Liver (tissue), 3 donors: ENCODE measurements at regions not wholly inside any gene's neighbourhood (a gene's known extent, or its start where the extent isn't known, plus 50 kb on each side); places are given as distances from the start of the nearest gene placed in this dataset.

Experiments
- CTCF ChIP-seq: fragments of 150-350 bp; IDR thresholded peaks from 2 replicates; pipeline ENCODE4 v1.5.1; 2017; ENCODE audit warnings: improper control_type of control experiment, low read depth, low read length; ENCODE audit not compliant: missing input control
- FOXA1 ChIP-seq: IDR thresholded peaks from 2 replicates; pipeline ENCODE4 v1.6.1; 2016; ENCODE audit warnings: antibody characterized with exemption
- GABPA ChIP-seq, 2 donors: IDR thresholded peaks in 1 of 2; conservative IDR thresholded peaks in 1 of 2; 2 replicates each; pipeline ENCODE4 v1.6.1; 2016; ENCODE audit warnings: antibody characterized with exemption in 2 of 2, mild to moderate bottlenecking in 1 of 2, moderate library complexity in 1 of 2
- JUND ChIP-seq, 2 donors: IDR thresholded peaks; 2 replicates each; pipeline ENCODE4 v1.6.1; 2016; ENCODE audit warnings: antibody characterized with exemption in 2 of 2
- NR2F2 ChIP-seq: IDR thresholded peaks from 2 replicates; pipeline ENCODE4 v1.6.1; 2016; ENCODE audit warnings: antibody characterized with exemption
- SP1 ChIP-seq: IDR thresholded peaks from 2 replicates; pipeline ENCODE4 v1.6.1; 2018; ENCODE audit warnings: antibody characterized with exemption, mild to moderate bottlenecking
- TF ChIP-seq, protein P1 (sequence below): IDR thresholded peaks from 2 replicates; pipeline ENCODE4 v1.6.1; 2016; ENCODE audit warnings: antibody characterized with exemption
- TF ChIP-seq, protein P2 (sequence below): IDR thresholded peaks from 2 replicates; pipeline ENCODE4 v1.6.1; 2016; ENCODE audit warnings: antibody characterized with exemption
- TF ChIP-seq, protein P3 (sequence below): IDR thresholded peaks from 2 replicates; pipeline ENCODE4 v1.6.1; 2016; ENCODE audit warnings: antibody characterized with exemption, mild to moderate bottlenecking
- donor health status: healthy.
- donor health status: healthy.

DNA sequence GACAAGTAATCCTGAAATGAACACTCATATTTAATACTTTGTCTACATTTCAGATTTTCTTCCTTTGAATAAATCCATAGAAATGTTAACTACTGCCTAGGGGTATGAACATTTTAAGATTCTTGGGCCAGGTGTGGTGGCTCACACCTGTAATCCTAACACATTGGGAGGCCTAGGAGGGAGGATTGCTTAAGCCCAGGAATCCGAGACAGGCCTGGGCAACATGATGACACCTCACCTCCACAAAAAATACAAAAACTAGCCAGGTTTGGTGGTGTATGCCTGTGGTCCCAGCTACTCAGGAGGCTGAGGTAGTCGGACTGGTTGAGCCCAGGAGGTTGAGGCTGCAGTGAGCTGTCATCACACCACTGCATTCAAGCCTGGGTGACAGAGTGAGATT, 73.9 kb upstream of the PIAS1 start:
- TF ChIP-seq, protein P1, sequence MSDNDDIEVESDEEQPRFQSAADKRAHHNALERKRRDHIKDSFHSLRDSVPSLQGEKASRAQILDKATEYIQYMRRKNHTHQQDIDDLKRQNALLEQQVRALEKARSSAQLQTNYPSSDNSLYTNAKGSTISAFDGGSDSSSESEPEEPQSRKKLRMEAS, result no peak
- TF ChIP-seq, protein P2, sequence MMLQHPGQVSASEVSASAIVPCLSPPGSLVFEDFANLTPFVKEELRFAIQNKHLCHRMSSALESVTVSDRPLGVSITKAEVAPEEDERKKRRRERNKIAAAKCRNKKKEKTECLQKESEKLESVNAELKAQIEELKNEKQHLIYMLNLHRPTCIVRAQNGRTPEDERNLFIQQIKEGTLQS, result no peak
- TF ChIP-seq CTCF, result no peak
- TF ChIP-seq JUND (IDR thresholded peaks at IDR 0.05), result no peak
- TF ChIP-seq NR2F2, result no peak
- no peak for TF ChIP-seq FOXA1
- TF ChIP-seq SP1, result no peak
- no peak for TF ChIP-seq GABPA (IDR thresholded peaks at IDR 0.05 in 1 of 2, conservative IDR thresholded peaks at IDR 0.05 in 1 of 2)
- TF ChIP-seq, protein P3, sequence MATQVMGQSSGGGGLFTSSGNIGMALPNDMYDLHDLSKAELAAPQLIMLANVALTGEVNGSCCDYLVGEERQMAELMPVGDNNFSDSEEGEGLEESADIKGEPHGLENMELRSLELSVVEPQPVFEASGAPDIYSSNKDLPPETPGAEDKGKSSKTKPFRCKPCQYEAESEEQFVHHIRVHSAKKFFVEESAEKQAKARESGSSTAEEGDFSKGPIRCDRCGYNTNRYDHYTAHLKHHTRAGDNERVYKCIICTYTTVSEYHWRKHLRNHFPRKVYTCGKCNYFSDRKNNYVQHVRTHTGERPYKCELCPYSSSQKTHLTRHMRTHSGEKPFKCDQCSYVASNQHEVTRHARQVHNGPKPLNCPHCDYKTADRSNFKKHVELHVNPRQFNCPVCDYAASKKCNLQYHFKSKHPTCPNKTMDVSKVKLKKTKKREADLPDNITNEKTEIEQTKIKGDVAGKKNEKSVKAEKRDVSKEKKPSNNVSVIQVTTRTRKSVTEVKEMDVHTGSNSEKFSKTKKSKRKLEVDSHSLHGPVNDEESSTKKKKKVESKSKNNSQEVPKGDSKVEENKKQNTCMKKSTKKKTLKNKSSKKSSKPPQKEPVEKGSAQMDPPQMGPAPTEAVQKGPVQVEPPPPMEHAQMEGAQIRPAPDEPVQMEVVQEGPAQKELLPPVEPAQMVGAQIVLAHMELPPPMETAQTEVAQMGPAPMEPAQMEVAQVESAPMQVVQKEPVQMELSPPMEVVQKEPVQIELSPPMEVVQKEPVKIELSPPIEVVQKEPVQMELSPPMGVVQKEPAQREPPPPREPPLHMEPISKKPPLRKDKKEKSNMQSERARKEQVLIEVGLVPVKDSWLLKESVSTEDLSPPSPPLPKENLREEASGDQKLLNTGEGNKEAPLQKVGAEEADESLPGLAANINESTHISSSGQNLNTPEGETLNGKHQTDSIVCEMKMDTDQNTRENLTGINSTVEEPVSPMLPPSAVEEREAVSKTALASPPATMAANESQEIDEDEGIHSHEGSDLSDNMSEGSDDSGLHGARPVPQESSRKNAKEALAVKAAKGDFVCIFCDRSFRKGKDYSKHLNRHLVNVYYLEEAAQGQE, result no peak
